SU-DHL-6 (cell line): ENCODE measurements at regions not wholly inside any gene's neighbourhood (a gene's known extent, or its start where the extent isn't known, plus 50 kb on each side); places are given as distances from the start of the nearest gene placed in this dataset.

ENCODE experiments used
- H2AFZ ChIP-seq: fragments of 200-600 bp; sonication (generic); 2 replicates; pipeline ENCODE4 v1.6.1; 2014; ENCODE audit warnings: low read depth, mild to moderate bottlenecking, moderate library complexity, mixed read lengths, antibody characterized with exemption, low read length; ENCODE audit not compliant: severe bottlenecking
- H3F3A ChIP-seq: fragments of 200-600 bp; shearing (Covaris generic); 2 replicates; pipeline ENCODE4 v1.6.0; 2016; ENCODE audit warnings: antibody characterized with exemption, mild to moderate bottlenecking; ENCODE audit not compliant: insufficient read depth
- H3K27ac ChIP-seq: fragments of 200-600 bp; sonication (generic); 2 replicates; pipeline ENCODE4 v1.5.1; 2016; ENCODE audit warnings: low read depth, mild to moderate bottlenecking, low read length, moderate library complexity, mixed read lengths
- H3K27me3 ChIP-seq: fragments of 200-600 bp; sonication (generic), shearing (Covaris generic); 2 replicates; pipeline ENCODE4 v1.6.0; 2014; ENCODE audit warnings: mild to moderate bottlenecking, low read length
- H3K36me3 ChIP-seq: fragments of 200-600 bp; sonication (generic); 2 replicates; pipeline ENCODE4 v1.6.1; 2014; ENCODE audit warnings: mild to moderate bottlenecking, low read length, mixed read lengths
- H3K4me2 ChIP-seq: fragments of 300-600, 200-600 bp; shearing (Covaris generic), sonication (generic); 2 replicates; pipeline ENCODE4 v1.6.0; 2014; ENCODE audit warnings: low read length, low read depth, mild to moderate bottlenecking; ENCODE audit not compliant: poor library complexity, severe bottlenecking
- H3K4me3 ChIP-seq: fragments of 200-600 bp; sonication (generic); 2 replicates; pipeline ENCODE4 v1.5.1; 2014; ENCODE audit warnings: antibody characterized with exemption, low read length, mild to moderate bottlenecking, mixed read lengths; ENCODE audit not compliant: insufficient read depth, poor library complexity, severe bottlenecking
- H3K79me2 ChIP-seq: fragments of 200-600 bp; sonication (generic); 2 replicates; pipeline ENCODE4 v1.6.1; 2014; ENCODE audit warnings: mild to moderate bottlenecking, low read length, moderate library complexity; ENCODE audit not compliant: insufficient read depth
- H3K9ac ChIP-seq: fragments of 200-600 bp; sonication (generic); 2 replicates; pipeline ENCODE4 v1.7.0; 2014; ENCODE audit warnings: mild to moderate bottlenecking, low read length
- H3K9me2 ChIP-seq: fragments of 200-600 bp; sonication (generic); replicated peaks from 2 replicates; pipeline ENCODE4 v1.6.1; 2014; ENCODE audit warnings: low read length; ENCODE audit not compliant: insufficient read depth
- H3K9me3 ChIP-seq: fragments of 200-600 bp; sonication (generic); 2 replicates; pipeline ENCODE4 v1.6.1; 2014; ENCODE audit warnings: low read length, mixed read lengths; ENCODE audit not compliant: insufficient read depth
- H4K20me1 ChIP-seq: fragments of 200-600 bp; sonication (generic); 2 replicates; pipeline ENCODE4 v1.6.1; 2014; ENCODE audit warnings: low read depth, mild to moderate bottlenecking, antibody characterized with exemption, low read length, moderate library complexity, mixed read lengths
- EZH2phosphoT487 ChIP-seq: fragments of 200-600 bp; sonication (generic), shearing (Covaris generic); conservative IDR thresholded peaks from 2 replicates; pipeline ENCODE4 v1.6.1; 2018; ENCODE audit warnings: mild to moderate bottlenecking, antibody characterized with exemption, low read length, moderate library complexity, mixed read lengths
- TF ChIP-seq, protein P1 (sequence below): fragments of 200-600 bp; sonication (generic); IDR thresholded peaks from one replicate; pipeline ENCODE4 v1.5.1; 2017; ENCODE audit warnings: antibody characterized with exemption, mild to moderate bottlenecking, low read length, moderate library complexity; ENCODE audit not compliant: insufficient read depth, poor library complexity, severe bottlenecking

- no peak overlapping the region for H3K27ac ChIP-seq
- H3K36me3 ChIP-seq = no peaks in the 10 kb centered on the region
- H3K9me2 ChIP-seq = no peaks in the 10 kb centered on the region
- no peaks in the 10 kb centered on the region for H4K20me1 ChIP-seq
- H3K9me3 ChIP-seq = no peaks in the 10 kb centered on the region
- no peaks in the 10 kb centered on the region for H3F3A ChIP-seq
- no peak overlapping the region for H2AFZ ChIP-seq
- H3K27me3 ChIP-seq = no peaks in the 10 kb centered on the region
- no peaks in the 10 kb centered on the region for H3K79me2 ChIP-seq
- no peak for TF ChIP-seq EZH2phosphoT487
- TF ChIP-seq, protein P1, sequence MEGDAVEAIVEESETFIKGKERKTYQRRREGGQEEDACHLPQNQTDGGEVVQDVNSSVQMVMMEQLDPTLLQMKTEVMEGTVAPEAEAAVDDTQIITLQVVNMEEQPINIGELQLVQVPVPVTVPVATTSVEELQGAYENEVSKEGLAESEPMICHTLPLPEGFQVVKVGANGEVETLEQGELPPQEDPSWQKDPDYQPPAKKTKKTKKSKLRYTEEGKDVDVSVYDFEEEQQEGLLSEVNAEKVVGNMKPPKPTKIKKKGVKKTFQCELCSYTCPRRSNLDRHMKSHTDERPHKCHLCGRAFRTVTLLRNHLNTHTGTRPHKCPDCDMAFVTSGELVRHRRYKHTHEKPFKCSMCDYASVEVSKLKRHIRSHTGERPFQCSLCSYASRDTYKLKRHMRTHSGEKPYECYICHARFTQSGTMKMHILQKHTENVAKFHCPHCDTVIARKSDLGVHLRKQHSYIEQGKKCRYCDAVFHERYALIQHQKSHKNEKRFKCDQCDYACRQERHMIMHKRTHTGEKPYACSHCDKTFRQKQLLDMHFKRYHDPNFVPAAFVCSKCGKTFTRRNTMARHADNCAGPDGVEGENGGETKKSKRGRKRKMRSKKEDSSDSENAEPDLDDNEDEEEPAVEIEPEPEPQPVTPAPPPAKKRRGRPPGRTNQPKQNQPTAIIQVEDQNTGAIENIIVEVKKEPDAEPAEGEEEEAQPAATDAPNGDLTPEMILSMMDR = no peak
- no peak overlapping the region for H3K4me3 ChIP-seq
- H3K9ac ChIP-seq = no peak overlapping the region
- no peak overlapping the region for H3K4me2 ChIP-seq
Measured at GRCh38 chr3:102091358-102091757, 242.0 kb downstream of the NFKBIZ start.

DNA sequence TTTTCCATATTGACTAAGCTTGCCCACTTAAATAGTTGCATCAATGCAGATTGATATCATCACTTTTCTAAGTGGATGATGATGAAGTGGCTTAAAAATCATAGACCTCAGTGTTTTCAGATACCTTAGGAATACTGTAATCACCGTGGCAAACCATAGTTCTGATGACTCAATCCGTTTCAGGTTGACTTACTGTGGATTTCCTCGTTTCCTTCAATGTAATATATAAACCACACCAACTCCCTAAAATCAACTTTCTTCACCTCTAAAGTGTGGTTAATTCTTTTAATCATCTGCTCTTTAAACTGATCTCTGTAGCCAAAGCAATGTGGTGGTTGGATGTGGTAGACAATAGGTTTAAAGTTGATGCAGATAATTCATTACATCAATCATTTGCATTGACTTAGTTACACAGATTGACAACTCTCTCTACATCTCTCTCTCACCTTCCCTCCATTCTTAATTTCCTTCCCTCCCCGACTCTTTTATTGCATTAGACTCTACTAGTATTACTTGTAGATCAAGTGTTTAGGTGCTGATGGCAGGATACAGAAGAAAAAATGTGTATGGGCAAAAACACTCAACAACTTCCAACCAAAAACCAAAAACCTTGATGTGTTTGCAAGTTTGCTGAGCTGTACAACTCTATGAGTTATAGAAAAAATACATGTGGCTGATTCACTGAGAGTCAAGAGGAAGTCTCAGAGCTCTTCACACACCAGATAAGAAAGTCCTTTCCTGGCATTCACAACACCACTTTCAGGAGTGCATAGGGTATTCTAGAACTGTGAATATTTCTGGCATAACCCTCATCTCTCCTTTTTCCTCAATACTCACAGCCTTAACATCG lies 243.5 kb downstream of the NFKBIZ start:
- H2AFZ ChIP-seq = no peak overlapping the region
- TF ChIP-seq EZH2phosphoT487 = no peak
- TF ChIP-seq, protein P1 = no peak

GRCh38 chr3:102094506-102094905 lies 245.2 kb downstream of the NFKBIZ start:
- no peaks in the 10 kb centered on the region for H3K9me3 ChIP-seq
- H3K4me2 ChIP-seq = no peak overlapping the region
- H3K27me3 ChIP-seq = no peaks in the 10 kb centered on the region
- H3K9me2 ChIP-seq = no peaks in the 10 kb centered on the region
- no peak overlapping the region for H3K27ac ChIP-seq
- no peaks in the 10 kb centered on the region for H3K36me3 ChIP-seq
- no peaks in the 10 kb centered on the region for H3F3A ChIP-seq
- no peaks in the 10 kb centered on the region for H4K20me1 ChIP-seq
- H3K4me3 ChIP-seq = no peak overlapping the region
- H3K9ac ChIP-seq = no peak overlapping the region
- H2AFZ ChIP-seq = no peak overlapping the region
- TF ChIP-seq, protein P1 = no peak
- no peak for TF ChIP-seq EZH2phosphoT487
- no peaks in the 10 kb centered on the region for H3K79me2 ChIP-seq

More for the DNA sequence above, 243.5 kb downstream of the NFKBIZ start:
- H3K27ac ChIP-seq = no peak overlapping the region
- no peaks in the 10 kb centered on the region for H3K9me3 ChIP-seq
- no peak overlapping the region for H3K4me2 ChIP-seq
- no peaks in the 10 kb centered on the region for H4K20me1 ChIP-seq
- no peaks in the 10 kb centered on the region for H3K36me3 ChIP-seq
- no peaks in the 10 kb centered on the region for H3K27me3 ChIP-seq
- no peaks in the 10 kb centered on the region for H3F3A ChIP-seq
- H3K9ac ChIP-seq = no peak overlapping the region
- H3K79me2 ChIP-seq = no peaks in the 10 kb centered on the region
- H3K9me2 ChIP-seq = no peaks in the 10 kb centered on the region
- H3K4me3 ChIP-seq = no peak overlapping the region
